ENCODE measurements at regions not wholly inside any gene's neighbourhood (a gene's known extent, or its start where the extent isn't known, plus 50 kb on each side); places are given as distances from the start of the nearest gene placed in this dataset.
A peak's percentile ranks its signal among the peaks of the same experiment; 100 is the strongest.

DNA sequence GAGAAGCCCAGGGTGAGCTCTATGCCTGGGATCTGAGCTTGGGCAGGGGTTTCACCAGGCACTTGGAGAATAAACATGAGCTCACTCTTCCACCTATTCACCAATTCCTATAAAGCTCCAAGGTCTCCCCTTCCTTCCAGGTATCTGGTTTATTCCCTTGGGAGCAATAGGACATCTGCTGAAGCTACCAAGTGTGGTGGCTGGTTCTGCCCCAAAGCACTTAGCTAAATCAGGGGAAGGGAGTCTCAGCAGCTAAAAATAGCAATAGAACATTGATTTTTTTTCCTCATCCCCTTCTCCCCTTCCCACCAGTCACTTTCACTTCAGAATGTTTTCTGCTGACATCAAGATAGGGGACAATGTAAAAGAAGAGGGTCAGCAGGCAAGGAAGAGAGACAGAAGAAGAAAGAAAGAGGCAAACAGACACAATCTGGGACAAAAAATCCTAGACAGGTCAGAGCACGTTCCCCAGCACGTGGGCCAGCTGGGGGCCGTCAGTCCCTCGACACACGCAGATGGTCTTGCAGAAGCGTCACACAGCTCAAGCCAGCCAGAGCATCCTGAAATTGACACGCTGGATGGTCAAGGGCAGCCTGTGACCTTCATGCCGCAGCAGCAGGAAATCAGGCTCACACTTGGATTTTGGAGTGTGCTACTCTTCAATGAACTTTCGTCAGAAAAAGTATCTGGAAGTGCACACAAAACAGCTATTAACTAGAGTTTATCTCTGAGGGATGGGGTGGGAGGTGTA is 176.0 kb downstream of the ZNF608 start:
- TF ChIP-seq POLR2AphosphoS5 (IDR thresholded peaks at IDR 0.05) (peak in 2 of 3 donors; percentile 35 to 50), POLR2A (IDR thresholded peaks at IDR 0.05) (no peak)
- Histone ChIP-seq H3K4me1 (peaks cover 0 to 8% (median 7%) of the 10 kb centered on the region in 6 donors), H3K36me3 (no peaks in the 10 kb centered on the region), H3K27me3 (replicated peaks in 1 of 7) (no peaks in the 10 kb centered on the region), H3K9me3 (no peaks in the 10 kb centered on the region), H3K27ac (no peak overlapping the region), H3K4me3 (no peak overlapping the region)
- intact Hi-C loops (cut with DNase I; ENCODE audit: low total_unique reads) = no loop called here
- WGBS, 5 donors = 45 to 70% (median 56%) methylated on average over 9 of the region's 9 CpGs
- DNase-seq = no peak

GRCh38 chr5:124566875-124567450 is 179.5 kb downstream of the ZNF608 start:
- intact Hi-C loops (cut with DNase I; ENCODE audit: low total_unique reads) = no loop called here
- 88 to 94% (median 91%) methylated on average over 6 to 7 of the region's 7 CpGs for WGBS, 5 donors

DNA sequence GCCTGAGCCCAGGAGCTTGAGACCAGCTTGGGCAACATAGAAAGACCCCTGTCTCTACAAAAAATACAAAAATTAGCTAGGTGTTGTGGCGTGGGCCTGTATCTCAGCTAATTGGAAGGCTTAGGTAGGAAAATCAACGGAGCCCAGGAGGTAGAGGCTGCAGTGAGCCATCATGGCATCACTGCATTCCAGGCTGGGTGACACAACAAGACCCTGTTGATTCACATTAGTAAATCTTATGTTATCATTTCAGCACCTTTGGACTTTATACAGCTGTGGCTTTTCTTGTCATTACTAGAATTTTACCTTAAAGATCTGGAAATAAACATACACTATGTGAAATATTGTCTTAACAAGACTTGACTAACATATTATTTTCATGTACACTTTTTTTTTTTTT is 185.0 kb downstream of the ZNF608 start:
- Histone ChIP-seq H3K27ac (no peak overlapping the region), H3K27me3 (replicated peaks in 1 of 7) (no peaks in the 10 kb centered on the region), H3K4me1 (no peaks in the 10 kb centered on the region), H3K4me3 (no peak overlapping the region), H3K9me3 (peaks cover 0 to 6% (median 0%) of the 10 kb centered on the region in 8 donors), H3K36me3 (no peaks in the 10 kb centered on the region)
- WGBS, 5 donors = 90 to 98% (median 93%) methylated on average over 2 of the region's 2 CpGs
- no peak for DNase-seq
- TF ChIP-seq, protein P1, sequence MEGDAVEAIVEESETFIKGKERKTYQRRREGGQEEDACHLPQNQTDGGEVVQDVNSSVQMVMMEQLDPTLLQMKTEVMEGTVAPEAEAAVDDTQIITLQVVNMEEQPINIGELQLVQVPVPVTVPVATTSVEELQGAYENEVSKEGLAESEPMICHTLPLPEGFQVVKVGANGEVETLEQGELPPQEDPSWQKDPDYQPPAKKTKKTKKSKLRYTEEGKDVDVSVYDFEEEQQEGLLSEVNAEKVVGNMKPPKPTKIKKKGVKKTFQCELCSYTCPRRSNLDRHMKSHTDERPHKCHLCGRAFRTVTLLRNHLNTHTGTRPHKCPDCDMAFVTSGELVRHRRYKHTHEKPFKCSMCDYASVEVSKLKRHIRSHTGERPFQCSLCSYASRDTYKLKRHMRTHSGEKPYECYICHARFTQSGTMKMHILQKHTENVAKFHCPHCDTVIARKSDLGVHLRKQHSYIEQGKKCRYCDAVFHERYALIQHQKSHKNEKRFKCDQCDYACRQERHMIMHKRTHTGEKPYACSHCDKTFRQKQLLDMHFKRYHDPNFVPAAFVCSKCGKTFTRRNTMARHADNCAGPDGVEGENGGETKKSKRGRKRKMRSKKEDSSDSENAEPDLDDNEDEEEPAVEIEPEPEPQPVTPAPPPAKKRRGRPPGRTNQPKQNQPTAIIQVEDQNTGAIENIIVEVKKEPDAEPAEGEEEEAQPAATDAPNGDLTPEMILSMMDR (IDR thresholded peaks at IDR 0.05 in 8 of 11, conservative IDR thresholded peaks at IDR 0.05 in 3 of 11) = no peak
- TF ChIP-seq POLR2A (IDR thresholded peaks at IDR 0.05) (no peak), POLR2AphosphoS5 (IDR thresholded peaks at IDR 0.05) (no peak)
- intact Hi-C loops (cut with DNase I; ENCODE audit: low total_unique reads) = no loop called here

More at GRCh38 chr5:124566875-124567450, 179.5 kb downstream of the ZNF608 start:
- no peaks in the 10 kb centered on the region for H3K9me3 ChIP-seq
- H3K27me3 ChIP-seq (replicated peaks in 1 of 7) = no peaks in the 10 kb centered on the region
- peaks cover 0 to 8% (median 7%) of the 10 kb centered on the region in 6 donors for H3K4me1 ChIP-seq
- H3K4me3 ChIP-seq = no peak overlapping the region
- TF ChIP-seq, protein P1 (IDR thresholded peaks at IDR 0.05 in 8 of 11, conservative IDR thresholded peaks at IDR 0.05 in 3 of 11) = no peak
- TF ChIP-seq POLR2AphosphoS5 (IDR thresholded peaks at IDR 0.05) (no peak), POLR2A (IDR thresholded peaks at IDR 0.05) (no peak)
- H3K27ac ChIP-seq = no peak overlapping the region
- no peaks in the 10 kb centered on the region for H3K36me3 ChIP-seq
- no peak for DNase-seq

DNA sequence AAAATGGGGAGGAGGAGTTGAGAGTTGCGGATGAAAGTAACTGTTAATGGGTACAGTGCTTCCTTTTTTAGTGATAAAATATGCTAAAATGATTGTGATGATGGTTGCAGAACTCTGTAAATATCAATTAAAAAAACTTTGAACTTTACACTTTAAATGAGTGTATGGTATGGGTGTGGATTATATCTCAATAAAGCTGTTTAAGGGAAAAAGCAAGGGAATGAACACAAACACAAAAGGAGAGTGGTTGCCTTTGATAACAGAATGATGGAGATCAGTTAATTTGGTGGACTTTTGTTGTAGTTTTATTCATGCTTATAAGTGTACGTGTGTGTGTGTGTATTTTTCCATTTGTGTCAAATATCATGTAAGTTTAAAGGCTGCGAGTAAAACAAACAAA is 186.1 kb downstream of the ZNF608 start:
- no peaks in the 10 kb centered on the region for H3K36me3 ChIP-seq
- no peak overlapping the region for H3K27ac ChIP-seq
- H3K27me3 ChIP-seq (replicated peaks in 1 of 7) = no peaks in the 10 kb centered on the region
- no peaks in the 10 kb centered on the region for H3K4me1 ChIP-seq
- intact Hi-C loops (cut with DNase I; ENCODE audit: low total_unique reads) = no loop called here
- TF ChIP-seq POLR2A (IDR thresholded peaks at IDR 0.05) (no peak), POLR2AphosphoS5 (IDR thresholded peaks at IDR 0.05) (no peak)
- TF ChIP-seq, protein P1 (IDR thresholded peaks at IDR 0.05 in 8 of 11, conservative IDR thresholded peaks at IDR 0.05 in 3 of 11) = no peak
- DNase-seq = no peak
- 72 to 88% (median 78%) methylated on average over 3 of the region's 3 CpGs for WGBS, 5 donors
- peaks cover 0 to 6% (median 0%) of the 10 kb centered on the region in 8 donors for H3K9me3 ChIP-seq
- no peak overlapping the region for H3K4me3 ChIP-seq

Data from spleen (tissue), 11 donors.